MM.1S (cell line): ENCODE measurements at regions not wholly inside any gene's neighbourhood (a gene's known extent, or its start where the extent isn't known, plus 50 kb on each side); places are given as distances from the start of the nearest gene placed in this dataset.

Experiments used
- CTCF ChIP-seq: fragments of 300-600 bp; sonication (generic); IDR thresholded peaks from 2 replicates; pipeline ENCODE4 v1.5.1; 2016; ENCODE audit warnings: antibody characterized with exemption, low read length, mixed read lengths
- EZH2phosphoT487 ChIP-seq: fragments of 300-600 bp; sonication (generic); IDR thresholded peaks from 2 replicates; pipeline ENCODE4 v1.6.1; 2018; ENCODE audit warnings: antibody characterized with exemption, low read length

GRCh38 chr1:214120951-214121350 lies 133.2 kb downstream of the PROX1 start:
- TF ChIP-seq CTCF = no peak
- TF ChIP-seq EZH2phosphoT487 = no peak
